ENCODE measurements at regions not wholly inside any gene's neighbourhood (a gene's known extent, or its start where the extent isn't known, plus 50 kb on each side); places are given as distances from the start of the nearest gene placed in this dataset.

DNA sequence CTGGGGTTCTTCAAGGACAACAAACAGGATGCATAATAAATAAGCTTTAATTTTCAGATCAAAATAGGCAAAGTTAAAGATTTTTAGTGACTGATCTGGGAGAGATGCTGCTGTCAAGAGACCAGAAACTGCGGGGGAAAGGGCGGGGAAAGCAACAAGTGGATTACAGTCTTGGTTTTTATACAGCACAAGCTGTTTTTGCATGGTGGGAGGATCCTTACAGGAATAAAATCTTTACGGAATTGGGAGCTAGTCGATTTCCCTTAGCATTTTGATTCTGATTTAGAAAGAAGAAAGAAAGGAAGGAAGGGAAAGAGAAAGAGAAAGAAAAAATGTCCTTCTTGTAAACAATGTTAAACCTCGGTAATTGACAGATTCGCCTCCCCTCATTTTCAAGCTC is 242.3 kb upstream of the SP8 start:
- DNase-seq (ENCODE audit: low read depth in 2 of 2) = no peak

DNA sequence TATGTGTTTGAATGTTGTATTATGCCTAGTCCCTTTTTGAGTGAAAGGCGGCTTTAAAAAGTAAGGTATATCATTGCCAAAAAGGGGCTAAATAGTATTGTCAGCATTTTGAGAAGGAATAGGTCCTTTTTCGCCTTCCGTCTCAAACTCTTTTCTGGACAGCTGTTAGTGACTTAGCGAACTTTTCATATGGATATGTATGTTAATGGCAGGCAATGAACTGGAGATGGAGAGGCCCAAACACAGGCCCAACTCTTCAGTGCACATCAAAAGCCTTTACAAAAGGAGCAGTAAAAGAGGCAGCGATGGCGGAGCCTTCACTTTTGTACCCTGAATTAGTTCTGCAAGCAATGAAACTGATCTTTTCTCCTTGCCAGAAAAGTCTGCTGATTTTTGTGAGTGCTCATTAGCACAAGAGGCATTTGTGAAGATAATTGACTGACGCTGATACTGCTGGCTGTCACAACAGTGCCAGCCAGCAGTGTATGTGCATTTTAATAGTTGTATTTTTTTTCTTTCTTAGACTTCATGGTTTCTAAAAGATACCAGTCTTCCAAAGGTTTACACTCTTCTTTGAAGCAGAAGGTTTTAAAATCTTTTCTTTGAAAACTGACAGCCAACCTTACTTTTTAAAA is 243.7 kb upstream of the SP8 start:
- no peak for DNase-seq (ENCODE audit: low read depth in 2 of 2)

DNA sequence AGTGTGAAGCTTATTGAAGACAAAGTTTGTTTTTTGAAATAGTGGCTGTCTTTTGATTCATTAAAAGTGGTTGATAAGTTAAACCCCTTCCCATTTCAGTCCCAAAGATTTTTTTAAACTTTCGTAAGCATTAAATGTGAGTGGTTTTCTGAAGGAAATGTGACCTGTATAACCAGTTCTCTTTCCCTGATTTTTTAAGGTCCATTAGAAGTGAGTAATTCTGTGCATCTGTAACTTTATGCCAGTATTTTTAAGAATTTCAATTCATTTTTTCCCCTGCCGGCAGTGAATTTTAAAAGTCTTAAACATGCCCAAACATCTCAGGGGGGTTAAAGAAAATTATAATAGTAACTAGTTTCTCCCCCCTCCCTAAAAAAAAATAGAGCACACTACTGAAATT is 254.6 kb upstream of the SP8 start:
- DNase-seq (ENCODE audit: low read depth in 2 of 2) = no peak

DNA sequence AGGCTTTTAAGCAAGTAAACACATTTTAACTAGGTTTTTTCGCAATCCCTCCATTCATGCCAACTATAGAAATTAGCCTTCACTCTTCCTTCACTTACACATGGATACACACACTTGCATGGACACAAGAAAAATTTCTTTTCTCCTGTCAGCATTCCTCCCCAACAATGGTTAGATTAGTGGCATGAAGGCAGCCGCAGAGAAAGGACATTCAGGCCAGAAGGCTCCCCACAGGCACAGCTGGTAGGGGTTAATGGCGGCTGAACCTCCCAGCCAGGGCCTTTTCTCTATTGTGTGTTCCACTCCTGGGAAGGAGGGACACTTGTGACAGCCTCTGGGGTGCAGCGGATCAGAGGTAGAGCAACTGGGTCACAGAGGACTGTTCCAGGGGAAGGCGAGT is 255.0 kb upstream of the SP8 start:
- DNase-seq (ENCODE audit: low read depth in 2 of 2) = no peak

DNA sequence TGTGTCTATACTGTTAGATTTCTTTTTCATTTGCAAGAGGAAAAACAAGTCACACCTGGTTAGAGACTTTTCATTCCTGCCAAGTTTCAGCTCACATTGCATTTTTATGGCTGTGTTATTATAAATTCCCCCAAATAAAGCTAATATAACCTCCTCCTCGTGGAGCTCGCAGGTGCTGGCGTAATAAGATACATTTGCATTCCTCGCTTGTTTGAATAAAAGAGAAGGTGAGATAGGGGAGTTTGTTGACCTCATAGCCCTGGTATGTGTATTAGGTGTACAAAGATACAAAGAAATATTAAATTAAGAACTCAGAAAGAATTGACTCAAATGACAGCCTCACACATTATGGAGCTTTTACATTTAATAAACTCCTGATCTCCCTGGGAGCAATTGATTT is 257.7 kb upstream of the SP8 start:
- no peak for DNase-seq (ENCODE audit: low read depth in 2 of 2)

DNA sequence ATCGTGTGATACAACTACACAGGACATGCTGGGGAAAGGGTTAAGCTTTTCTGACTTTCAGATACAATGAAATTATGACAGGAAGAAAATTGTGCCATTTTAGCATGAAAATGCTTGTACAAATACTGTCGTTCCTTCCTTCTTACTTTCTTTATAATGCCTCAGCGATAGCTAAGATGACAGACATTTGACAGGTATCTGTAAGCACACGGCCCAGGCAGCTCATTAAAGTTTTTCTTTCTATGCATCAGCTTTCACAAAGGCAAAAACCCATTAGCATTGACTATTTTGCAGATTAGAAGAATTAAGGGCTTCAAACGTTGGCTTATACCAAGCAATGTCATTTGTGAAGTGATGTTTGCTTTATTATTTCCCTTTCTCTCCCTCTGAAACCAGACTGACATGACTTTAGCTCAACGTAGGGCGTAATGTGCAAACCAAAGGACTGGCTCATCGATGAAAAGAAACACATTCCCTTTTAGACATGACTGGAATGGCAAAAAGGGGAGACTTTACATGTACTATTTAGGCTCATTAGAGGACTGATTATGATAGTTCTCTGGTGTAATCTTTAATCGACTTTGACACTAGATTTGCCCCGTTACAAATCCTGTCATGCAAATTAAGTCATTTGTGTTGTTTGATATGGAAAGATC is 258.4 kb upstream of the SP8 start:
- DNase-seq (ENCODE audit: low read depth in 2 of 2) = no peak

DNA sequence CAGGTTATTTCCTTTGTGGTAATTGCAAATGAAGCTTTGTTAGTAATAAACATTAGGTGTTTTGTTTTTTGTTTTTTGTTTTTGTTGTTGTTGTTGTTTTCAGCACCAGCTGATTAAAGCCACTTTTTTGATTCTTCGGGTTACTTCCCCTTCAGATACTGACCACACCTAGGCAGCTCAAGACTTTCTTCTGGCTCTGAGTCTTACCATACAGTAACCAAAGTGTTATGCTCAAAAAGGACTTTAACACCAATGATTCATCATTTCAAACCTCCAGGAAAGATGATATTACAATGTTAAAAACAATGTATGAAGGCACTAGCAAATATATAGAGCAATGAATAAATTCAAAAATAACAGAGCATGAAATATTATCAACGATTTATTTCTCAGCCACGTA is 265.2 kb upstream of the SP8 start:
- no peak for DNase-seq (ENCODE audit: low read depth in 2 of 2)

DNA sequence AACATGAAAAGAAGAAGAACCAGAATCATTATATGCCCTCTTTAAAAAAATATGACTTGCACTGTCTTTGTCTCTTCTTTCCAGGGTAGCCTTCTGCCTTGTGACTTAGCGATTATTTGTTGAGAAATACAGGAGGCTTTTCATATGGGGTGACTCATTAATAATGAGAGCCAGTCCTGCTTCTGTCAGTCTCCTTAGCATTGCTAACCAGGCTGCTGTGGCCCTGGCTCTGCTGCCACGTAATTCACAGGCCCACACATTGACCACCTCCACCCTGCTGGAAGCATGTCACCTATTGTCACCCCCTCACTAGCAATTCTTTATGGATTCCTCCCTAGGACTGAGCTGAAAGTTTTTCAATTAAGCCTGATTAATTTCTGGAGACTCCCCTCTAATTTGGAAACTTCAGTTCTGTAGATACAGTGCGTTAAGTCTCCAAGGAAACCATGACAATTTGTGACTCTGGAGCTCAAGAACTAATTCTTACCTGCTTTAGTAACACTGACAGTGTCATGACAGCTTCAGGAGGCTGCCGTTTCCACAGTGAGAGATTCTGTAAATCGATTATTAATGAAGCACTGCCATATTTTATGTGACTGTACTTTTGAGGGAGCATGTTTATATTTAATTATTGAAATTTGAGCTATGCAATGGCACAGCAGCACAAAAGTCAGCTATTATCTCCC is 267.9 kb upstream of the SP8 start:
- no peak for DNase-seq (ENCODE audit: low read depth in 2 of 2)

DNA sequence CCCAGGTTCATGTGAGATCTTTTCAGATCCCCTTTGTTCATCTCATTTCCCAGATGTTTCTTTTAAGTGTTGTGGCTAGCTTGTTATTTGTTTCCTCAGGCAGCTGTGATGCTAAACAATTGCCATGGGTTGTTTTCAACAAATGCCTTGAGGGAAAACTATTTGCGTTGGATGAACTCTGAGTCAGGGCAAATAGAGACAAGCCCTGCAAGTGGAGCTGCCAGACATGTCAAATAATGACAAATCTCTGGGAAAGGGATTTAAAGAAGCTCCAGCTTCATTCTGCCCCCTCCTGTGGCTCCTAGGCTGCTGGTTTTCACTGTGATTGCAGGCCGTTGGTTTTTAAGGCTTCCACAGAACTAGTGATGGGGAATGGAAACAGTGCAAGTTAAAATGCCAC is 272.4 kb upstream of the SP8 start:
- DNase-seq (ENCODE audit: low read depth in 2 of 2) = no peak

DNA sequence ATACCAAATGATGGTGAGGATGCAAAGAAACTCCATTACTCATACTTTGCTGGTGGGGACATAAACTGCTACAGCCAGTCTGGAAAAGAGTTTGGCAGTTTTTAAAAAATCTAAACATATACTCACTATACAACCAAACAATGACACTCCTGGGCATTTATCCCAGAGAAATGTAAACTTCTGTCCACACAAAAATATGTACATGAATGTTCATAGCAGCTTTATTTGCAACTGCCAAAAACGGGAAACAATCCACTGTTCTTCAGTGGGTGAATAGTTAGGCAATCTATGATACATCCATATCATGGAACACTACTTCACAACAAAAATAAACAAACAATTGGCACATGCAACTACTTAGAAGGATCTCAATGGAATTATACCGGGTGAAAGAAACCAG is 276.4 kb upstream of the SP8 start:
- DNase-seq (ENCODE audit: low read depth in 2 of 2) = no peak

DNA sequence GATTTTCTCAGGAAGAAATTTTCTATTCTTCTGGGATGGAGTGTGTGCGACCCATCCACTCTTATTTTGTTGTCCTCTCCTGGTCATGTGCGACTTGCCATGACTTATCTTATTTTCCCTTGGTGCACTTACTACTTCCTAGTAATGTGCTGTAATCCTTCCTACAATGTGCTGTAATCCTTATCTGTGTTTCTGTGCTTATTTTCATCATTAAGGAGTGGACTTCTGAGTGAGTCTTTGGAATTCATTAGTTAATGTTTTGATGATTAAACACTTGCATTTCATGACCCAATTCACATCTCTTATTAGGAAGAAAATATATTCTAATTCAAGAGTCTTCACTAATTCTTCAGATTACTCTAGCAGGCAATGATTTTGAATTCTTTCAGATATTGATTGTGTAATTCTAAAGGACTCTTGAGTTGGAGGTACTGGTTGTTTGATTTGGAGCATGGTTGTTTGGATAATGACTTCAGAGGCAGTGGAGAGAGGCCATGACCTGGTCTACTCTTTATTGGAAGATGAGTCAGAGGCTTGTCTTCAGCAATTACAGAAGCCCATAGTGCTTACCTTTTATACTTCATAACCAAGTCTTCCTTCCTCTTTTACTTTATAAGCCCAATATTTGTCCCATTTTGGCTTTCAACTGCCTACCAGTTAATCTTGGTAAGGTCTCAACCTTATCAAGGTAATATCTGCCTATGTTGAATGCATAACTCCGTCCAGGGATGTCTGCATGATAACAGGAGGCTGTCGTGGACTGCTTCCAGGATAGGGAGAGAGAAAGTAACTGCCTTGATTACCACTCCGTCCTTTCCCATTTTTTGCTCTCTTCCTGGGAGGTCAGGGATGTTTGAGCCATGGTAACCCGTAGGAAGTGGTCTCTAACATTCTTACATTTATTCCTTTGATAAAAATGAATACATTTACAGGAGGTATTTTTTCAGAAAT is 278.3 kb upstream of the SP8 start:
- no peak for DNase-seq (ENCODE audit: low read depth in 2 of 2)

DNA sequence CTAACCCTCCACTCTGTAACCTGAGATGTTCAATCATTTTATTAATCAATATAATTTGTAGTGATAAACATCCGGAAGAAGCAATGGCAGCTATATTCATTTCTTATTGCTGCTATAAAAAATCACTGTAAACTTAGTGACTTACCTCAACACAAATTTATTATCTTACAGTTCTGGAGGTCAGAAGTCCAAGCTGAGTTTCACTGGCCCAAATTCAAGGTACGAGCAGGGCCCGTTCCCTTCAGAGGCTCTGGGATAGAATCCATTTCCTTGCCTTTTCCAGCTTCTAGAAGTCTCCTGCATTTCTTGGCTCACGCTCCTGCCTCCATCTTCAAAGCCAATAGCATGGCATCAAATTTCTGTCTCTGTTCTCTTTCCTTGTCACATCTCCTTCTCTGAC is 279.5 kb upstream of the SP8 start:
- no peak for DNase-seq (ENCODE audit: low read depth in 2 of 2)

DNA sequence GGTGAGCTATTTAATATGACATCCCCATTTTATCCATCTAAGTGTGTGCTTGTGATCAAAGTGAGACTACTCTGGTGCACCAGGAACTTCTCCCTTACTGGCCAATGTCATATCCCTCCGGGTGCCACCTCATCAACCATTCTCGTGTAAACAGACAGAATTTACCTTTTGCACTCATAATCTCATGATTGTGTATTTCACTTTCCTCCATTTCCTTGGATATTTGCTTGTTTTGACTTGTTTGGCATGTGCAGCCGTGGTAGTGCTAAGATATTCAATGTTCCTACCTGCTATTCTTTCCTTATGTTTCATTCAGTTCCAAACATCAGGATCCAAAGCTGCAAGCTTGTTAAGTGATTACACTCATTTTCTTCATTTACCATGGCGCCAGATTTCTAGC is 280.5 kb upstream of the SP8 start:
- DNase-seq (ENCODE audit: low read depth in 2 of 2) = no peak

DNA sequence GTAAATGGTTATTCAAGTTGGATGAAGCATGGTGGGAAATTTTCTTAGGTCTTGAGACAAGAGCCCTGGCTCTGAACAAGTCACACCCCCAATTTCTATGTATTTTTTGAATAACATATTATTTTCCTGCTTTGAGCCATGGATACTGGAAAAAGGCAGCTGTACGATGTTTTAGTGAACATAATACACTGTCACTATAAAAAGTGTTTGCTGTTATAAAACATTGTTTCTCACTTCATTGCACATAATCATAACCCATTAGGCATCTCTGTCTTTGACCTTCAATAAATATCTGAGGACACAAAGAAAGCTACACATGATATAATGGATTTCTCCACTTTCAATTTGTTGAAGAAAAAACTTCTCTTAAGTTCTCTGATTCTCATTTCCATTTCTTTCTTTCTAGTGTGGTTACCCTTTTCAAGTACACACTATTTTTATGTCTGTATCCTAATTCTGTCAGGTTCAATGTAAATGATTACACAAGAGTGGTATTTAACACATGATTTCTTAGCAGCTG is 283.9 kb upstream of the SP8 start:
- DNase-seq (ENCODE audit: low read depth in 2 of 2) = no peak

DNA sequence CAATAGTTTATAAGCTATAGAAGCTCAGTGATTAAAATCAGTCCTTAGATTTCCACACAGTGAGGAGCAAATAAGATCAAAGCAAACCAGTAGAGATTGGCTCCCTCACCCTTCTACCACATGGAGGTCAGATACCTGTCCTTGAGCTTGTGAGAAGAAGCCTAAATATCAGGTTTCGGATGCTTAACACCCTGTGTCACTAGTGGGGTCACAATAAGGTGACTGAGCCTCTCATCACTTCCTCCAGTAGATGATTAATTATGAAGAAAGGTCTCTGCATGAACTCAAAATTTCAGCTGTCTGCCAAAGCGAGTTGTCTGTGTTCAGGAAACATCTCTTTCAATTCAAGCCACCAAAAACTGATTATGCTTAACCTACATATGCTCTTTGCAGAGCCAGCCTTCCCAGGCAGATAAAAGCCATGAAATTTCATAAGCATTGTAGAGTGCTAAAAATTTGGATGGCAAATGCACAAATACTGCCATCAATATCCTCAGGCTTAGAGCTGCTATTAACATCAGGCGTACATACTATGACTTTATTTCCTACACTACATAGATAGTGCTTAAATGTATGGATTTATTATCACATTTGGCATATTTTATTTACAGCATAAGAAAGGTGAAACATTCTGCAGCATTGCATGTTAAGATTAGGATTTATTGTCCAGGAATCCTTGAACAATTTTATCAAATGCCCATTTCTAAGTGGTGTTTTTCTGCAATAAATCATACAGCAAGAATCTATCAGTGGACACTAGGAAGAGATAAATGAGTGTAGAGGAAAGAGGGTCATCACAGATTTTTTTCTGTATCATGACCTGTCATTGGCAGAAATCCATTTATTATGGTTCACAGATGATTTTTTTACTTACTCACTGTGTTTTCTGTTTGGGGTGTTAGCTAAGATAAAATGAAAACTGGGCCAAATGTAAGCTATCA is 285.1 kb upstream of the SP8 start:
- DNase-seq (ENCODE audit: low read depth in 2 of 2) = no peak

DNA sequence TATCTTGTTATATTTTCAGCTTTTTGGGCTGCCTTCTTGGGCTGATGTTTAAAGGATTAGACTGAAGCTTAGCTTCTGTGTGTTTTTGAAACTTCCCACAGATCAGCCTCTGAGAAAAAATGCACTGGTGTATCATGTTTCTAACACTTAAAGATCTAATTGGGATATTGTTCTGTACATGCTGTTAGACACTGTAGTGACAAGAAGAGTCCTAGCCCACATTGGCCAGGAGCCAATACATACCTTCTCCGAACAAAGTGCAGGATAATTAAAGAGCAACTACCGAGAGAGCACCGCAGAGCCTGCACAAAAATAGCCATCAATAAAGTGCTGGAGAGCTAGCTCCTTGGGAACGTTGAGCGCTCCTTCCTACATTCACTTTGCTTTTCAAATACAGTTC is 289.4 kb upstream of the SP8 start:
- DNase-seq (ENCODE audit: low read depth in 2 of 2) = no peak

DNA sequence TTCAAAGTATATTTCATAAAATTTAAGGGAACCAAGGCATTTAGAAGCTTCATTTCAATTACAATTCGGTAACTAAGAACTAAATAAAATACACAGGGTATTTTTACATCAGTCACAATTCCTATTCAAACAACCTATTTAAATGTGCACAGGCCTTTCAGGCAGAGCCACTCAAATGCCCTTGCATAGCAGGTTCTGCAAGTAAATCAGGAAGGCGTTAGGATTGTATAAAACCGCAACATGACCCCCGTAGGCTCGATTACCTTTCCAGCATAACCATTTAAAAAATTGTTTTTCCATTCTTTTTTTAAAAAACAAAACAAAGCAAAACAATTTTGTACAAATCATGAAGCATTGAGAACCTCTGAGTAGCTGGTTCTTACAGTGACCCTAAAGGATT is 289.9 kb upstream of the SP8 start:
- DNase-seq (ENCODE audit: low read depth in 2 of 2) = no peak

DNA sequence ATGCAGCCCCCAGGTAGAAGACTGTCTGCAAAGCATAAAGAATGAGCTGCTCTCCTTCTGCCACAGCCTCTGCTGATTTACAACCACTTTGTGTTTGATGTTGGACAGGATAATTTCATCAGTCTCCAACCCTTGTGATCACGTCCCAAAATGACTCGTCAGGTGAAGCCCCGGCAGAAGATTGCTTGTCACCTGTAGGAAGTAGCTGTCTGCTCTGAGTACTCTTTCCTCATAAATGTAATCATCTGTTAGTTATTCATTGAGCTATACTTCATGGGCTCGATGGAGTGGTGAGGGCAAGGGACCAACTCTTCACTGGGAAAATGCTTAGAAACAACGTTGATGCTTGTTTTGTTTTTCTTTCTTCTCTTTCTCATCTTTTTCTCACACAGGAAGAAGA is 290.9 kb upstream of the SP8 start:
- no peak for DNase-seq (ENCODE audit: low read depth in 2 of 2)

DNA sequence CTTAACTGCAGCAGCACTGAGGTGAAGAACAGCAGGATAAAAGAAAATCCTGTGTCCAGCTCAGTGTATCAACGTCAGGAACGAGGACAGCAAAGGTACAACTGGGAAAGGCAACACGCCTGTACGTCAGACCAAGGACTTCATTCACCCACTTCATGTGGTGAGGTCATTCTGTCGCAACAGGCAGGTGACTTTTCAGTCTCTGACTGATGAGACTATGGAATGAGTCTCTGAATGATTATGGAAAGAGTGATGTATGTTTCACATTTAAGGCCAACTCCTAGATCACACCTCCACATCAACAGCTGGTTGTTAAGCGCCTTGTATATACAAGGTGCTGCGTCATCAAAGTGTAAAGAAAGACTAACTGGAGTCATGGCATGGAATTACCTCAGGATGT is 297.6 kb upstream of the SP8 start:
- no peak for DNase-seq (ENCODE audit: low read depth in 2 of 2)

DNA sequence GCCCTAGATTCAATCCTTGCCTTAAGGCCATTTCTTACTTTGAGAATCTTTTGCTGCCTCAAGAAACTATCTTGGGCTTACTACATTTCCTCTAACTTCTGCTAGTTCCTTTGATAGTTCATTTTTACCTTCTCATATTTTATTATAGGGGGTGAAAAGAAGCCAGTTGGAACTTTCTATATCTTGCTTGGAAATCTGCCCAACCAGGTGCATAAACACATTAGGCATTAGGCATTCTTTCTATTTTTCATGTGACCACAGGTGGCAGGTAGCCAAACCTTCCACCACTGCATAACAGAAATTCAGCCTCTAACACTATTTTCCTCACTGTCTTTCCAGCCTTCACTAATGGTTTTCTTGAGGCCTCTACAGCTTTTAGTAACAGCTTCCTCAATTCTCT is 300.0 kb upstream of the SP8 start:
- DNase-seq (ENCODE audit: low read depth in 2 of 2) = no peak

DNA sequence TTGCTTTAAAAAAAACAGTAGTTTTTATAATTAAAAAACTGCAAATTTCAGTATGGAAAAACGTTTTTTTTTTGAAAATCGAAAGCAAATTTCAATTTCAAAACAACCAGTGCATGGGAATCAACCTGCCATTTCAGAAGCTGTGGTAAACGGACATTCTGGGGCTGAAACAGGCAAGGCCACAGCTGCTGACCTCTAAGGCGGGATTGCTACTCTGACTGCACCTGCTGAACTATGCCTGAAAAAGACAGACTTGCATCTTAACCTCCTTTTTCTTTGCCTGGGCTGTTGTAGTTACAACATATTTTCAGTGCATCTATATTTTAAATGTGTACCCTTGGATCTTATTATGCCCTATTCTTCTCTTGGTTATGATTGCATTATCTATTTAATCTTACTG is 303.0 kb upstream of the SP8 start:
- DNase-seq (ENCODE audit: low read depth in 2 of 2) = no peak
